SK-N-SH (cell line): ENCODE measurements at regions not wholly inside any gene's neighbourhood (a gene's known extent, or its start where the extent isn't known, plus 50 kb on each side); places are given as distances from the start of the nearest gene placed in this dataset.

Source experiments
- CTCF ChIA-PET: fragments of 300-600, 350-600 bp; formaldehyde crosslinking; extraction: SDS; loops from one replicate; lab custom pipeline; 2021; lab: Yijun Ruan, JAX
- POLR2A ChIA-PET: fragments of 350-600 bp; sonication (Branson Sonifier 250); formaldehyde crosslinking; extraction: SDS; loops from one replicate; lab custom pipeline; 2020; ENCODE audit warnings: antibody characterized with exemption, inconsistent platforms; lab: Yijun Ruan, JAX
- DNase-seq: peaks from one replicate; pipeline ENCODE4 v3.0.0; 2012
- H2AFZ ChIP-seq: fragments of 200-600 bp; sonication (generic); 2 replicates; pipeline ENCODE4 v1.8.1; 2016; ENCODE audit warnings: antibody characterized with exemption, mild to moderate bottlenecking, low read depth
- H3F3A ChIP-seq: fragments of 200-600 bp; sonication (generic); replicated peaks from 2 replicates; pipeline ENCODE3; 2016; ENCODE audit warnings: antibody characterized with exemption, mild to moderate bottlenecking; ENCODE audit not compliant: insufficient read depth
- H3K27ac ChIP-seq, 2 experiments: fragments of 200-500 bp in 1 of 2; fragments of 200-600 bp in 1 of 2; sonication (Bioruptor generic) in 1 of 2; sonication (generic), shearing (Covaris generic) in 1 of 2; 2 replicates each; pipeline versions ENCODE4 v1.5.1 to v1.6.1; 2014 to 2016; ENCODE audit warnings: low read depth in 2 of 2, inconsistent platforms in 1 of 2, low read length in 1 of 2, mild to moderate bottlenecking in 1 of 2, mixed read lengths in 1 of 2
- H3K27me3 ChIP-seq: fragments of 200-600 bp; sonication (generic), shearing (Covaris generic); 2 replicates; pipeline ENCODE4 v1.6.1; 2016; ENCODE audit warnings: mixed run types; ENCODE audit not compliant: insufficient read depth
- H3K36me3 ChIP-seq, 2 experiments: fragments of 200-500 bp in 1 of 2; fragments of 200-600 bp in 1 of 2; sonication (Bioruptor generic) in 1 of 2; sonication (generic) in 1 of 2; replicated peaks in 1 of 2; 2 replicates each; pipeline versions ENCODE3 to v1.5.1; 2014 to 2016; ENCODE audit warnings: low read length in 1 of 2, mild to moderate bottlenecking in 1 of 2; ENCODE audit not compliant: insufficient read depth in 2 of 2, control insufficient read depth in 1 of 2
- H3K4me1 ChIP-seq, 2 experiments: fragments of 200-500 bp in 1 of 2; fragments of 200-600 bp in 1 of 2; sonication (Bioruptor generic) in 1 of 2; sonication (generic), shearing (Covaris generic) in 1 of 2; 2 replicates each; pipeline versions ENCODE4 v1.5.1 to v1.6.1; 2014 to 2016; ENCODE audit warnings: low read depth in 1 of 2, low read length in 1 of 2, mixed run types in 1 of 2; ENCODE audit not compliant: insufficient read depth in 2 of 2, control insufficient read depth in 1 of 2
- H3K4me2 ChIP-seq: fragments of 200-600 bp; sonication (generic), shearing (Covaris generic); 2 replicates; pipeline ENCODE4 v1.6.1; 2017; ENCODE audit warnings: mixed run types
- H3K4me3 ChIP-seq, 2 experiments: fragments of 200-500 bp in 1 of 2; fragments of 200-600 bp in 1 of 2; sonication (Bioruptor generic) in 1 of 2; sonication (generic), shearing (Covaris generic) in 1 of 2; 2 replicates each; pipeline versions ENCODE4 v1.5.1 to v1.8.1; 2014 to 2016; ENCODE audit warnings: low read depth in 2 of 2, inconsistent platforms in 1 of 2, low read length in 1 of 2, mild to moderate bottlenecking in 1 of 2, mixed read lengths in 1 of 2, moderate library complexity in 1 of 2
- H3K79me2 ChIP-seq: fragments of 200-600 bp; sonication (generic); 2 replicates; pipeline ENCODE4 v1.8.1; 2017; ENCODE audit warnings: mild to moderate bottlenecking; ENCODE audit not compliant: insufficient read depth
- H3K9ac ChIP-seq: fragments of 200-600 bp; sonication (generic); 2 replicates; pipeline ENCODE4 v1.6.1; 2017; ENCODE audit warnings: mixed run types
- H3K9me2 ChIP-seq: fragments of 200-600 bp; sonication (generic); 2 replicates; pipeline ENCODE4 v1.6.1; 2017; ENCODE audit warnings: mixed run types
- H3K9me3 ChIP-seq: fragments of 200-600 bp; sonication (generic); 2 replicates; pipeline ENCODE4 v1.6.1; 2017; ENCODE audit warnings: mixed run types, mild to moderate bottlenecking, moderate library complexity
- H4K20me1 ChIP-seq: fragments of 200-600 bp; sonication (generic); 2 replicates; pipeline ENCODE4 v1.6.1; 2017; ENCODE audit warnings: mild to moderate bottlenecking, mixed run types; ENCODE audit not compliant: insufficient read depth
- EP300 ChIP-seq, 2 experiments: IDR thresholded peaks; 2 replicates each; pipeline versions ENCODE4 v1.4.0 to v1.6.1; 2012; ENCODE audit warnings: borderline replicate concordance in 1 of 2, low read depth in 1 of 2, low read length in 1 of 2
- EZH2phosphoT487 ChIP-seq: fragments of 200-600 bp; sonication (generic); IDR thresholded peaks from 2 replicates; pipeline ENCODE4 v1.6.1; 2017; ENCODE audit warnings: low read depth, mixed run types, mild to moderate bottlenecking, antibody characterized with exemption, moderate library complexity, borderline replicate concordance
- FOXJ3 ChIP-seq: sonication (generic); formaldehyde crosslinking; IDR thresholded peaks from 2 replicates; pipeline ENCODE4 v1.5.1; 2020; ENCODE audit warnings: mild to moderate bottlenecking, missing genetic modification reagents
- MXI1 ChIP-seq: IDR thresholded peaks from 2 replicates; pipeline ENCODE4 v1.6.1; 2012; ENCODE audit warnings: mild to moderate bottlenecking, low read depth, low read length, improper control_type of control experiment
- POLR2AphosphoS5 ChIP-seq: IDR thresholded peaks from 2 replicates; pipeline ENCODE4 v1.6.1; 2012; ENCODE audit warnings: low read depth, low read length
- RAD21 ChIP-seq: IDR thresholded peaks from 2 replicates; pipeline ENCODE4 v1.6.1; 2012; ENCODE audit warnings: mild to moderate bottlenecking, low read length
- SMC3 ChIP-seq: IDR thresholded peaks from 2 replicates; pipeline ENCODE4 v1.6.1; 2012; ENCODE audit warnings: low read depth, low read length, improper control_type of control experiment
- TEAD4 ChIP-seq: IDR thresholded peaks from 2 replicates; pipeline ENCODE4 v1.4.0; 2012; ENCODE audit warnings: mild to moderate bottlenecking, borderline replicate concordance; ENCODE audit not compliant: insufficient read depth
- WGBS: methylation state at CpG from one replicate; pipeline ENCODE4 v1.1.6; 2017; ENCODE audit warnings: low lambda C conversion rate; 5-methylcytosine and 5-hydroxymethylcytosine counted together
- TF ChIP-seq, protein P1 (sequence below): IDR thresholded peaks from 2 replicates; pipeline ENCODE4; 2012
- TF ChIP-seq, protein P2 (sequence below): fragments of 150-350 bp; IDR thresholded peaks from 2 replicates; pipeline ENCODE4 v1.6.1; 2017; ENCODE audit warnings: antibody characterized with exemption, low read length, low read depth, borderline replicate concordance
- TF ChIP-seq, protein P3 (sequence below): IDR thresholded peaks from 2 replicates; pipeline ENCODE4 v1.4.0; 2012; ENCODE audit warnings: low read depth
- TF ChIP-seq, protein P4 (sequence below): IDR thresholded peaks from 2 replicates; pipeline ENCODE4 v1.4.0; 2012; ENCODE audit warnings: low read depth, borderline replicate concordance

DNA sequence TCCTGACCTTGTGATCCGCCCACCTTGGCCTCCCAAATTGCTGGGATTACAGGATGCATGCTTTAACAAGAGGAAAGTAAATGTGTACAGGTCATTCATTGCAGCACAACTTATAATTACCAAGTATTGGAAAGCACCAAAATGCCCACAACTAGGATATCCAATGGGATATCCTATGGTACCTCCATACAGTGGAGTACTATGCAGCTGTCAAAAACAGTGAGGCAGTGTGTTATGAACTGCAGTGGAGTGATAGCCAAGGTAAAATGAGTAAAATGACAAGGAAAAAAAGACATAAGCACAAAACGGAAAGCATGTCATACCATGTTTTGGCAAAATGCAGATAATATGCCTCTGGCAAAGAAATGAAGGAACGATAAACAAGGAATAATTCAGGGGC lies 87.6 kb downstream of the FOXL1 start:
- Histone ChIP-seq H3K79me2 (0 out of 2 replicates have a peak, but pooled peaks cover 4% of the 10 kb centered on the region), H3K27ac (peak overlapping the region in 1 of 2 experiments; percentile 98; a peak in 2 of 4 replicates), H3K4me2 (peak overlapping the region; percentile 46), H3K4me1 (peaks cover 0 to 42% of the 10 kb centered on the region in 2 experiments; a peak in 3 of 4 replicates), H3K27me3 (no peaks in the 10 kb centered on the region), H3F3A (peaks cover 66% of the 10 kb centered on the region), H3K4me3 (no peak overlapping the region), H4K20me1 (no peaks in the 10 kb centered on the region), H3K9me3 (no peaks in the 10 kb centered on the region), H3K36me3 (no peaks in the 10 kb centered on the region), H3K9ac (peak overlapping the region; percentile 63; the same call in 1 of the 2 replicates), H3K9me2 (no peaks in the 10 kb centered on the region), H2AFZ (no peak overlapping the region)
- no peak for DNase-seq
- WGBS = 70% methylated on average over 3 of the region's 3 CpGs
- TF ChIP-seq TEAD4 (no peak), SMC3 (no peak), RAD21 (no peak), MXI1 (no peak), EZH2phosphoT487 (no peak)
- TF ChIP-seq, protein P1, sequence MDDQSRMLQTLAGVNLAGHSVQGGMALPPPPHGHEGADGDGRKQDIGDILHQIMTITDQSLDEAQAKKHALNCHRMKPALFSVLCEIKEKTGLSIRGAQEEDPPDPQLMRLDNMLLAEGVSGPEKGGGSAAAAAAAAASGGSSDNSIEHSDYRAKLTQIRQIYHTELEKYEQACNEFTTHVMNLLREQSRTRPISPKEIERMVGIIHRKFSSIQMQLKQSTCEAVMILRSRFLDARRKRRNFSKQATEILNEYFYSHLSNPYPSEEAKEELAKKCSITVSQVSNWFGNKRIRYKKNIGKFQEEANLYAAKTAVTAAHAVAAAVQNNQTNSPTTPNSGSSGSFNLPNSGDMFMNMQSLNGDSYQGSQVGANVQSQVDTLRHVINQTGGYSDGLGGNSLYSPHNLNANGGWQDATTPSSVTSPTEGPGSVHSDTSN = no peak
- TF ChIP-seq, protein P2, sequence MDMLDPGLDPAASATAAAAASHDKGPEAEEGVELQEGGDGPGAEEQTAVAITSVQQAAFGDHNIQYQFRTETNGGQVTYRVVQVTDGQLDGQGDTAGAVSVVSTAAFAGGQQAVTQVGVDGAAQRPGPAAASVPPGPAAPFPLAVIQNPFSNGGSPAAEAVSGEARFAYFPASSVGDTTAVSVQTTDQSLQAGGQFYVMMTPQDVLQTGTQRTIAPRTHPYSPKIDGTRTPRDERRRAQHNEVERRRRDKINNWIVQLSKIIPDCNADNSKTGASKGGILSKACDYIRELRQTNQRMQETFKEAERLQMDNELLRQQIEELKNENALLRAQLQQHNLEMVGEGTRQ = no peak
- ChIA-PET CTCF (no interaction called here), POLR2A (no interaction called here)

DNA sequence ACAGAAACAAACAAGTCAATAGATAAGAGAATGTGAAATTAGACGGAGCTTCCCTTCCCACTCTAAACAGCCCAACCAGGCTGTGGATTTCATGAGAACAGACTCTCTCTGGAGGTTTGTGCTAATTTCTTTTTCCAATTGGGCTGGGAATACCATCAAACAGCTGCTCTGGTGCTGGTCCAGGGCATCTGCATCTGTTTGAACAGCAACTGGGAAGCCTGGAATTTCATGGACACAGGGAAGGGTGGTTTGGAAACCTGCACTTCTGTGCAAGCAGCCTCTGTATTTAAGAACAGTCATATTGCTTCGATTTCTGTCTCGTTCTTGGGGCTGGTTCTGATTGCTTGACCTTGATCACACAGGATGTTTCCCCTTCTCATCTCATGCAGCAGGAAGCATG lies 88.7 kb downstream of the FOXL1 start:
- no peaks in the 10 kb centered on the region for H3K9me3 ChIP-seq
- H3K9ac ChIP-seq = no peak overlapping the region
- H3K27me3 ChIP-seq = no peaks in the 10 kb centered on the region
- peak overlapping the region in 1 of 2 experiments; percentile 98; a peak in 2 of 4 replicates for H3K27ac ChIP-seq
- peaks cover 55% of the 10 kb centered on the region for H3F3A ChIP-seq
- peaks cover 0 to 40% of the 10 kb centered on the region in 2 experiments; a peak in 3 of 4 replicates for H3K4me1 ChIP-seq
- ChIA-PET POLR2A (no interaction called here), CTCF (no interaction called here)
- no peak for TF ChIP-seq FOXJ3
- no peak for TF ChIP-seq EP300 (IDR thresholded peaks at IDR 0.05; ENCODE audit: borderline replicate concordance in 1 of 2, low read depth in 1 of 2, low read length in 1 of 2)
- TF ChIP-seq, protein P1 = no peak
- no peak for TF ChIP-seq MXI1
- TF ChIP-seq, protein P3, sequence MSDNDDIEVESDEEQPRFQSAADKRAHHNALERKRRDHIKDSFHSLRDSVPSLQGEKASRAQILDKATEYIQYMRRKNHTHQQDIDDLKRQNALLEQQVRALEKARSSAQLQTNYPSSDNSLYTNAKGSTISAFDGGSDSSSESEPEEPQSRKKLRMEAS = no peak
- TF ChIP-seq EZH2phosphoT487 = no peak
- TF ChIP-seq TEAD4 = no peak
- TF ChIP-seq, protein P4, sequence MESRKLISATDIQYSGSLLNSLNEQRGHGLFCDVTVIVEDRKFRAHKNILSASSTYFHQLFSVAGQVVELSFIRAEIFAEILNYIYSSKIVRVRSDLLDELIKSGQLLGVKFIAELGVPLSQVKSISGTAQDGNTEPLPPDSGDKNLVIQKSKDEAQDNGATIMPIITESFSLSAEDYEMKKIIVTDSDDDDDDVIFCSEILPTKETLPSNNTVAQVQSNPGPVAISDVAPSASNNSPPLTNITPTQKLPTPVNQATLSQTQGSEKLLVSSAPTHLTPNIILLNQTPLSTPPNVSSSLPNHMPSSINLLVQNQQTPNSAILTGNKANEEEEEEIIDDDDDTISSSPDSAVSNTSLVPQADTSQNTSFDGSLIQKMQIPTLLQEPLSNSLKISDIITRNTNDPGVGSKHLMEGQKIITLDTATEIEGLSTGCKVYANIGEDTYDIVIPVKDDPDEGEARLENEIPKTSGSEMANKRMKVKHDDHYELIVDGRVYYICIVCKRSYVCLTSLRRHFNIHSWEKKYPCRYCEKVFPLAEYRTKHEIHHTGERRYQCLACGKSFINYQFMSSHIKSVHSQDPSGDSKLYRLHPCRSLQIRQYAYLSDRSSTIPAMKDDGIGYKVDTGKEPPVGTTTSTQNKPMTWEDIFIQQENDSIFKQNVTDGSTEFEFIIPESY = no peak
- TF ChIP-seq POLR2AphosphoS5 = no peak
- peak overlapping the region; percentile 43 for H3K4me2 ChIP-seq
- H3K9me2 ChIP-seq = no peaks in the 10 kb centered on the region
- H3K79me2 ChIP-seq = 0 out of 2 replicates have a peak, but pooled peaks cover 4% of the 10 kb centered on the region
- no peaks in the 10 kb centered on the region for H4K20me1 ChIP-seq
- no peak overlapping the region for H2AFZ ChIP-seq
- WGBS = 65% methylated on average over 3 of the region's 3 CpGs
- H3K36me3 ChIP-seq = no peaks in the 10 kb centered on the region
- no peak overlapping the region for H3K4me3 ChIP-seq
- no peak for DNase-seq
